ENCODE measurements at regions not wholly inside any gene's neighbourhood (a gene's known extent, or its start where the extent isn't known, plus 50 kb on each side); places are given as distances from the start of the nearest gene placed in this dataset.

GRCh38 chr5:135229679-135230132 is 169.3 kb downstream of the MACROH2A1 start (continued):
- TF ChIP-seq ZBTB46 (CRISPR knock-in tag; IDR thresholded peaks at IDR 0.05; ENCODE audit: borderline replicate concordance) (no peak), AGO1 (IDR thresholded peaks at IDR 0.05; ENCODE audit: low read depth, low read length, poor library complexity, severe bottlenecking) (no peak), PHF5A (CRISPR knock-in tag; IDR thresholded peaks at IDR 0.05; ENCODE audit: low read depth, unreplicated experiment) (peak; percentile 78), TEF (CRISPR knock-in tag; IDR thresholded peaks at IDR 0.05) (no peak), ZNF800 (CRISPR knock-in tag; IDR thresholded peaks at IDR 0.05) (no peak), SKI (IDR thresholded peaks at IDR 0.05; ENCODE audit: partially characterized antibody) (no peak), TRAFD1 (CRISPR knock-in tag; IDR thresholded peaks at IDR 0.05; ENCODE audit: borderline replicate concordance) (no peak), FOXP1 (IDR thresholded peaks at IDR 0.05) (no peak), FOXP1 (CRISPR knock-in tag; IDR thresholded peaks at IDR 0.05) (no peak), ADNP (CRISPR knock-in tag; IDR thresholded peaks at IDR 0.05) (no peak), ZNF350 (CRISPR knock-in tag; IDR thresholded peaks at IDR 0.05; ENCODE audit: borderline replicate concordance, low read depth) (peak; percentile 34; the same call in 1 of the 2 replicates), ASH2L (IDR thresholded peaks at IDR 0.05; ENCODE audit: insufficient read length, low read depth, low read length) (no peak), HNRNPL (IDR thresholded peaks at IDR 0.05; ENCODE audit: low read depth, low read length) (no peak), ZBTB39 (CRISPR knock-in tag; IDR thresholded peaks at IDR 0.05) (no peak), ZNF737 (CRISPR knock-in tag; IDR thresholded peaks at IDR 0.05; ENCODE audit: borderline replicate concordance) (no peak), RAD21 (CRISPR knock-in tag; IDR thresholded peaks at IDR 0.05) (no peak), ZNF160 (CRISPR knock-in tag; IDR thresholded peaks at IDR 0.05) (no peak), SPEN (CRISPR knock-in tag; IDR thresholded peaks at IDR 0.05; ENCODE audit: low read depth) (peak; percentile 56), MTF1 (CRISPR knock-in tag; IDR thresholded peaks at IDR 0.05) (no peak), ZMYM4 (CRISPR knock-in tag; IDR thresholded peaks at IDR 0.05) (no peak; the same call in 1 of the 2 replicates), MIER3 (CRISPR knock-in tag; IDR thresholded peaks at IDR 0.05; ENCODE audit: borderline replicate concordance) (no peak; the same call in 1 of the 2 replicates), ZKSCAN8 (CRISPR knock-in tag; IDR thresholded peaks at IDR 0.05; ENCODE audit: borderline replicate concordance) (no peak), NFKB2 (CRISPR knock-in tag; IDR thresholded peaks at IDR 0.05; ENCODE audit: borderline replicate concordance) (no peak), RFX5 (IDR thresholded peaks at IDR 0.05; ENCODE audit: low read depth, low read length) (no peak)

Data from HepG2 (cell line).